Trophoblast cell (in vitro differentiated cells and primary cell): ENCODE measurements at regions not wholly inside any gene's neighbourhood (a gene's known extent, or its start where the extent isn't known, plus 50 kb on each side); places are given as distances from the start of the nearest gene placed in this dataset.

ENCODE experiments used
- DNase-seq, 2 donors: peaks; one replicate each; pipeline ENCODE4 v3.0.0-alpha.2; 2016
- H2AFZ ChIP-seq: 2 replicates; pipeline ENCODE4 v1.6.1; 2013; ENCODE audit warnings: low read length, moderate library complexity, mild to moderate bottlenecking; ENCODE audit not compliant: insufficient read depth, poor library complexity
- H2AK5ac ChIP-seq: 2 replicates; pipeline ENCODE4 v1.6.1; 2013; ENCODE audit warnings: mild to moderate bottlenecking, low read length
- H2BK120ac ChIP-seq: 2 replicates; pipeline ENCODE4 v1.6.1; 2013; ENCODE audit warnings: low read length, mild to moderate bottlenecking, moderate library complexity; ENCODE audit not compliant: insufficient read depth, poor library complexity
- H2BK12ac ChIP-seq: 2 replicates; pipeline ENCODE4 v1.6.1; 2013; ENCODE audit warnings: mild to moderate bottlenecking, low read length, moderate library complexity
- H2BK5ac ChIP-seq: 2 replicates; pipeline ENCODE4 v1.6.1; 2013; ENCODE audit warnings: low read length, low read depth, moderate library complexity, mild to moderate bottlenecking; ENCODE audit not compliant: poor library complexity
- H3K14ac ChIP-seq: 2 replicates; pipeline ENCODE4 v1.6.1; 2013; ENCODE audit warnings: mild to moderate bottlenecking, low read length
- H3K18ac ChIP-seq: 2 replicates; pipeline ENCODE4 v1.6.1; 2013; ENCODE audit warnings: mild to moderate bottlenecking, low read length
- H3K23ac ChIP-seq: 2 replicates; pipeline ENCODE4 v1.6.1; 2013; ENCODE audit warnings: low read length
- H3K27ac ChIP-seq: 2 replicates; pipeline ENCODE4 v1.5.1; 2013; ENCODE audit warnings: low read depth, mild to moderate bottlenecking, inconsistent platforms, low read length, moderate library complexity
- H3K27me3 ChIP-seq: 2 replicates; pipeline ENCODE4 v1.6.1; 2013; ENCODE audit warnings: inconsistent platforms, mild to moderate bottlenecking, low read length, moderate library complexity; ENCODE audit not compliant: insufficient read depth
- H3K36me3 ChIP-seq, 2 experiments: 1 replicate in 1 of 2; 2 replicates in 1 of 2; pipeline ENCODE4 v1.6.1; 2013; ENCODE audit warnings: low read length in 2 of 2, mild to moderate bottlenecking in 2 of 2, moderate library complexity in 1 of 2; ENCODE audit not compliant: insufficient read depth in 2 of 2, control insufficient read depth in 1 of 2
- H3K4ac ChIP-seq: 2 replicates; pipeline ENCODE4 v1.6.1; 2013; ENCODE audit warnings: low read depth, mild to moderate bottlenecking, low read length, moderate library complexity
- H3K4me1 ChIP-seq, 2 experiments: 1 replicate in 1 of 2; 2 replicates in 1 of 2; pipeline ENCODE4 v1.6.1; 2013; ENCODE audit warnings: low read length in 2 of 2, mild to moderate bottlenecking in 2 of 2, moderate library complexity in 1 of 2; ENCODE audit not compliant: insufficient read depth in 2 of 2, control insufficient read depth in 1 of 2
- H3K4me2 ChIP-seq: 2 replicates; pipeline ENCODE4 v1.6.1; 2013; ENCODE audit warnings: inconsistent platforms, mild to moderate bottlenecking, low read length, moderate library complexity
- H3K4me3 ChIP-seq: 2 replicates; pipeline ENCODE4 v1.5.1; 2013; ENCODE audit warnings: mild to moderate bottlenecking, low read depth, low read length, inconsistent platforms
- H3K79me1 ChIP-seq: one replicate; pipeline ENCODE4 v1.6.1; 2013; ENCODE audit warnings: low read length
- H3K79me2 ChIP-seq: 2 replicates; pipeline ENCODE4 v1.6.1; 2013; ENCODE audit warnings: low read length, mild to moderate bottlenecking; ENCODE audit not compliant: control insufficient read depth, insufficient read depth, poor library complexity
- H3K9ac ChIP-seq: 2 replicates; pipeline ENCODE4 v1.6.1; 2013; ENCODE audit warnings: mild to moderate bottlenecking, low read length
- H3K9me3 ChIP-seq: 2 replicates; pipeline ENCODE4 v1.6.1; 2013; ENCODE audit warnings: low read depth, mild to moderate bottlenecking, control low read depth, inconsistent platforms, low read length; ENCODE audit not compliant: insufficient read depth
- H4K12ac ChIP-seq: 2 replicates; pipeline ENCODE4 v1.6.1; 2013; ENCODE audit warnings: low read depth, mild to moderate bottlenecking, low read length, moderate library complexity
- H4K8ac ChIP-seq: 2 replicates; pipeline ENCODE4 v1.6.1; 2013; ENCODE audit warnings: low read depth, mild to moderate bottlenecking, low read length, moderate library complexity
- H4K91ac ChIP-seq: one replicate; pipeline ENCODE4 v1.6.1; 2013; ENCODE audit warnings: low read depth, mild to moderate bottlenecking, low read length, moderate library complexity
- whole genome bisulfite sequencing: extraction: QIAGEN DNeasy Blood & Tissue Kit; methylation state at CpG from one replicate; pipeline ENCODE4 v1.1.7; 2013; ENCODE audit warnings: missing lambda C conversion rate; ENCODE audit not compliant: insufficient read length, insufficient coverage; ENCODE audit errors: extremely low coverage; 5-methylcytosine and 5-hydroxymethylcytosine counted together

DNA sequence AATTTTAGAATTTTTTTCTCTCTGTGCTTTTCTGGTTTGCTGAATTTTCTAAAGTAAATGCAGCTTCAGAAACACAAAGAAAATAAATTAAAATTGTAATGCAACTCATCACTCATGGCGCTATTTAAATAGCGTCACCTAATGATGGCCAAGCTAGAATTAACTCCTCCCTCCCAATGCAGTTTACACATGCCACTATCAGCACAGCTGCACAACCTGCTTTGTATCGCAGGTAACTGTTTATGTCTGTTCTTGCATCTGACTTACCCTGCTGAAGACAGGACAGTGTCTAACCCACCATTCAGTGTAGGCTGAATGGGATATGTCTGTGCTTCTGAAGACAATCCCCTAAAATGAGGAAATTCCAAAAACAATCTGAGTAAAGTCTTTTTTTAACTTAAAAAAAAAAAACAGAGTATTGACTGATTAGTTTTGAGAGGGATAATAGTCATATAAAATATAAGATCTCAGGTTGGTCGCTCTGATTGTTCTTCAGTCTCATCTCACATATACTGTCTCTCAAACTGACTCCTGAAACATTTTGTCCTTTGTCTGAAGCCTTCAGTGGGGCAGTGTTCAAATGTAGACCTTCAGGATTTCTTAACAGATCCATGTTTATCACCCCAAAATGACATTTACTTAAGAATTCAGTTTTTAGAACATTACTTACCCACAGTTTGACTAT is 271.4 kb downstream of the ZEB2 start:
- Histone ChIP-seq H3K4me2 (no peak overlapping the region), H3K4ac (no peak overlapping the region), H3K27ac (no peak overlapping the region), H2AFZ (no peak overlapping the region), H3K79me2 (no peaks in the 10 kb centered on the region), H2BK12ac (no peak overlapping the region), H3K9me3 (no peaks in the 10 kb centered on the region), H3K23ac (no peak overlapping the region), H3K4me3 (no peak overlapping the region), H3K79me1 (no peaks in the 10 kb centered on the region), H2BK5ac (no peak overlapping the region), H2BK120ac (no peak overlapping the region), H3K4me1 (no peaks in the 10 kb centered on the region), H3K27me3 (no peaks in the 10 kb centered on the region), H3K9ac (no peak overlapping the region), H4K8ac (no peak overlapping the region), H3K36me3 (no peaks in the 10 kb centered on the region), H3K18ac (no peak overlapping the region), H3K14ac (no peak overlapping the region), H4K91ac (no peak overlapping the region), H4K12ac (no peak overlapping the region), H2AK5ac (no peak overlapping the region)
- no peak for DNase-seq
- WGBS, result no CpG with 5 or more reads among the region's 4 CpGs

- Histone ChIP-seq H2BK120ac (no peak overlapping the region), H3K23ac (no peak overlapping the region), H3K79me1 (no peaks in the 10 kb centered on the region), H2AK5ac (no peak overlapping the region), H3K9ac (no peak overlapping the region), H3K14ac (no peak overlapping the region), H3K9me3 (no peaks in the 10 kb centered on the region), H3K79me2 (no peaks in the 10 kb centered on the region), H3K4me1 (peaks cover 0 to 3% of the 10 kb centered on the region in 2 experiments), H4K12ac (no peak overlapping the region), H3K4me3 (no peak overlapping the region), H4K91ac (no peak overlapping the region), H3K27ac (no peak overlapping the region), H3K4ac (no peak overlapping the region), H3K18ac (no peak overlapping the region), H2BK5ac (no peak overlapping the region), H2AFZ (no peak overlapping the region), H3K27me3 (no peaks in the 10 kb centered on the region), H3K4me2 (no peak overlapping the region), H4K8ac (no peak overlapping the region), H2BK12ac (no peak overlapping the region), H3K36me3 (no peaks in the 10 kb centered on the region)
- DNase-seq, result no peak
Measured at GRCh38 chr2:144244938-144245337, 275.0 kb downstream of the ZEB2 start.

GRCh38 chr2:144242311-144242710 is 277.6 kb downstream of the ZEB2 start:
- DNase-seq, result no peak
- H3K27ac ChIP-seq, result no peak overlapping the region
- no peak overlapping the region for H3K4me3 ChIP-seq
- H3K9me3 ChIP-seq, result no peaks in the 10 kb centered on the region
- no peak overlapping the region for H4K12ac ChIP-seq
- H3K23ac ChIP-seq, result no peak overlapping the region
- no CpG with 5 or more reads among the region's 3 CpGs for WGBS
- no peaks in the 10 kb centered on the region for H3K79me2 ChIP-seq
- no peaks in the 10 kb centered on the region for H3K27me3 ChIP-seq
- no peak overlapping the region for H3K4ac ChIP-seq
- H3K9ac ChIP-seq, result no peak overlapping the region
- H4K8ac ChIP-seq, result no peak overlapping the region
- H2AFZ ChIP-seq, result no peak overlapping the region
- no peaks in the 10 kb centered on the region for H3K79me1 ChIP-seq
- no peak overlapping the region for H4K91ac ChIP-seq
- no peaks in the 10 kb centered on the region for H3K36me3 ChIP-seq
- no peak overlapping the region for H2AK5ac ChIP-seq
- peaks cover 0 to 3% of the 10 kb centered on the region in 2 experiments for H3K4me1 ChIP-seq
- no peak overlapping the region for H3K18ac ChIP-seq
- no peak overlapping the region for H2BK12ac ChIP-seq
- H2BK120ac ChIP-seq, result no peak overlapping the region
- no peak overlapping the region for H3K4me2 ChIP-seq
- H3K14ac ChIP-seq, result no peak overlapping the region
- no peak overlapping the region for H2BK5ac ChIP-seq

- Histone ChIP-seq H3K4me3 (no peak overlapping the region), H4K12ac (no peak overlapping the region), H2AFZ (no peak overlapping the region), H3K79me1 (no peaks in the 10 kb centered on the region), H2AK5ac (no peak overlapping the region), H4K8ac (no peak overlapping the region), H3K36me3 (no peaks in the 10 kb centered on the region), H3K79me2 (no peaks in the 10 kb centered on the region), H3K4ac (no peak overlapping the region), H3K9ac (no peak overlapping the region), H3K27me3 (no peaks in the 10 kb centered on the region), H3K23ac (no peak overlapping the region), H2BK5ac (no peak overlapping the region), H4K91ac (no peak overlapping the region), H2BK120ac (no peak overlapping the region), H3K4me1 (peaks cover 0 to 3% of the 10 kb centered on the region in 2 experiments), H3K14ac (no peak overlapping the region), H3K4me2 (no peak overlapping the region), H3K18ac (no peak overlapping the region), H3K9me3 (no peaks in the 10 kb centered on the region), H2BK12ac (no peak overlapping the region), H3K27ac (no peak overlapping the region)
- WGBS, result no CpG with 5 or more reads among the region's 1 CpG
- DNase-seq, result no peak
Measured at GRCh38 chr2:144241801-144242200, 278.1 kb downstream of the ZEB2 start.
